GM13977 (cell line): ENCODE measurements at regions not wholly inside any gene's neighbourhood (a gene's known extent, or its start where the extent isn't known, plus 50 kb on each side); places are given as distances from the start of the nearest gene placed in this dataset.

Experiments used
- DNase-seq: peaks from one replicate; pipeline ENCODE4 v3.0.0; 2012; ENCODE audit warnings: low spot score
- in situ Hi-C: fragments of 300-500 bp; cut with MboI; formaldehyde crosslinking; loops from one replicate; pipeline ENCODE4 v1.12.0; 2022; ENCODE audit warnings: low sequenced_read_pairs, low pct_unique_long_range_greater_than_20kb, mixed read lengths, inconsistent platforms; ENCODE audit not compliant: unreplicated experiment
- TF ChIP-seq, protein P1 (sequence below): IDR thresholded peaks from 2 replicates; pipeline ENCODE4 v1.5.1; 2012; ENCODE audit warnings: mild to moderate bottlenecking, control low read depth; ENCODE audit not compliant: insufficient read depth; ENCODE audit errors: extremely low read depth, missing control alignments

DNA sequence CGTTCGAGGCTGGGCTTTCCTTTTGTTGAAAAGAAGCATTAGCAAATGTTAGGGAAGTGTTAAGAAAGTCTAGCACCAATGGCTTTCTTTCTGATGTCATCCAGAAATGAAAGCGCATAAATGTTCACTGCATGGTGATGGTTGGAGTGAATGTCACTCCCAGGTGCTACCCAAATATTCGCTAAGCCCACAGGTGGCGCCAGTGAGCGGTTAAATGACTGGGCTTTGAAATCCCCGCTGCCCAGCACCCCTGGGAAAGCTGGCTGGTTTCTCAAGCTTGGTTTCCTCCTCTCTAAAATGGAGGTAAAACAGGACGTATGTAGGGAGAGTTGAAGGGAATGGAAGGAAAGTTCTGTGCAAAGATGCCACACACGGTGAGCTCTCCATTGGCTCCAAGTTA, 104.4 kb downstream of the IRX5 start:
- in situ Hi-C loops: no loop called here
- peak; percentile 59 for DNase-seq
- TF ChIP-seq, protein P1, sequence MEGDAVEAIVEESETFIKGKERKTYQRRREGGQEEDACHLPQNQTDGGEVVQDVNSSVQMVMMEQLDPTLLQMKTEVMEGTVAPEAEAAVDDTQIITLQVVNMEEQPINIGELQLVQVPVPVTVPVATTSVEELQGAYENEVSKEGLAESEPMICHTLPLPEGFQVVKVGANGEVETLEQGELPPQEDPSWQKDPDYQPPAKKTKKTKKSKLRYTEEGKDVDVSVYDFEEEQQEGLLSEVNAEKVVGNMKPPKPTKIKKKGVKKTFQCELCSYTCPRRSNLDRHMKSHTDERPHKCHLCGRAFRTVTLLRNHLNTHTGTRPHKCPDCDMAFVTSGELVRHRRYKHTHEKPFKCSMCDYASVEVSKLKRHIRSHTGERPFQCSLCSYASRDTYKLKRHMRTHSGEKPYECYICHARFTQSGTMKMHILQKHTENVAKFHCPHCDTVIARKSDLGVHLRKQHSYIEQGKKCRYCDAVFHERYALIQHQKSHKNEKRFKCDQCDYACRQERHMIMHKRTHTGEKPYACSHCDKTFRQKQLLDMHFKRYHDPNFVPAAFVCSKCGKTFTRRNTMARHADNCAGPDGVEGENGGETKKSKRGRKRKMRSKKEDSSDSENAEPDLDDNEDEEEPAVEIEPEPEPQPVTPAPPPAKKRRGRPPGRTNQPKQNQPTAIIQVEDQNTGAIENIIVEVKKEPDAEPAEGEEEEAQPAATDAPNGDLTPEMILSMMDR: peak; percentile 55

- no peak for DNase-seq
- TF ChIP-seq, protein P1: no peak
- in situ Hi-C loops: no loop called here
Measured at GRCh38 chr16:55035956-55036355, 105.3 kb downstream of the IRX5 start.

GRCh38 chr16:55036371-55036821, 105.7 kb downstream of the IRX5 start:
- TF ChIP-seq, protein P1: no peak
- no peak for DNase-seq
- in situ Hi-C loops: no loop called here

DNA sequence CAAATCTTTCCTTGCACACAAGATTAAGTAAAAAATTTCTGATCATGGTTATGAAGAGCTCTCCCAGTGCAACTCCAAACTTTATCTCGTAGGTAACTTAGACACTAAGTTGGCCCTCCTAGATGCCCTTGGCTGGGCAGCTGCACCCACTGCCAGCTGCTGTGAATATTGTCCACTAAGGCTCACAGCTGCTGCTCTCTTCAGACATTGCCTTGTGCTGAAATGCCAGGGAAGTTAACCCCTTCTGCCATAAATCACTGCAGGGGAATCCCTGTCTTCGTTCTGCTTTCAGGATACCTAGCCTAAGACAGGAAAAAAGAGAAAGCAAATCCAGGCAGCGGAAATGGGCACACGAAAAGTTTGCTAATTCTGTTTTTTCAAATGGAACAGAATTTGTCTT, 106.4 kb downstream of the IRX5 start:
- TF ChIP-seq, protein P1: no peak
- in situ Hi-C loops: no loop called here
- no peak for DNase-seq

GRCh38 chr16:55037966-55038365, 107.3 kb downstream of the IRX5 start:
- TF ChIP-seq, protein P1: no peak
- in situ Hi-C loops: no loop called here
- DNase-seq: no peak

- in situ Hi-C loops: no loop called here
- TF ChIP-seq, protein P1: no peak
- DNase-seq: no peak
Measured at GRCh38 chr16:55039042-55039441, 108.4 kb downstream of the IRX5 start.

DNA sequence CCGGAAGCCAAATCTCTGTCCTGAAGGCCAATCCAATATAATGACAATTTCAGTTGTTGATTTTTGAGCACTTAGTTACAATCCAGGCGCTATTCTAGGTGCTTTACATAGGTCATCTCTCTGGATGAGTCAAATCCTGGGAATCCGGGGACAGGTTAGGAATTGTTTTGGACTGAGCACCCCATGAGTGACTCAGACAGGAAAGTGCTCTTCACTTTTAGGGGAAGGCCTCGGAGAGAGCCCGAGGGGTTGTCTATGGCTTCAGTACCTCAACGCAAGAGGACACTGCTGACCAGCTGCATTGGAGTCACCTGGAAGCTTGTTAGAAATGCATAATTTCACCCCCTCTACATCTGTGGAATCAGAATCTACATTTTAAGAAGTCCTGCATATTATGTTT, 108.8 kb downstream of the IRX5 start:
- DNase-seq: no peak
- in situ Hi-C loops: no loop called here
- TF ChIP-seq, protein P1: no peak
